HUDEP-2 (cell line): ENCODE measurements at regions not wholly inside any gene's neighbourhood (a gene's known extent, or its start where the extent isn't known, plus 50 kb on each side); places are given as distances from the start of the nearest gene placed in this dataset.
"Not testable (repeated sequence)": the region's sequence is repeated elsewhere in the genome, so short reads cannot be mapped to it uniquely, and the experiment has no call there.

Source experiments
- DNase-seq, 76 experiments: peaks; one replicate each; lab custom pipeline; 2025; ENCODE audit not compliant: unreplicated experiment in 76 of 76; lab: John Stamatoyannopoulos, UW

DNA sequence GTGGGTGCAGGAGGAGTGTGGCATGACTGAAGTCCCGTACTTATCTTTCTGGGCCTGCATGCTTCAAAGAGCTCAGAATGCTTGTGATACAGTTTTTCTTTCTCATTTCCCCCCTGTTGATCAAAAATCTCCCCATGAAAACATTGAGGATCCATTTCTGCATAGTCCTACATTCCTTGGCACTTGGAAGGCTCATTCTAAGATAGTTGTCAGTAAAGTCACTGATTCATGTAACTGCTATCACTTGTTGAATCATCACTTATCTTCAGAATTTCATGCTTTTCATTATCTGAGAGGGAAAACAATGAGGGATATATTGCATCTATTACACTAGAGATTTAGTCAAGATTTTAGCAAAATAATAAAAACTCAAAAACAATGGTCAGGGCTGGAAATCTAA, 1953.1 kb upstream of the CDH6 start:
- DNase-seq = no peak

DNA sequence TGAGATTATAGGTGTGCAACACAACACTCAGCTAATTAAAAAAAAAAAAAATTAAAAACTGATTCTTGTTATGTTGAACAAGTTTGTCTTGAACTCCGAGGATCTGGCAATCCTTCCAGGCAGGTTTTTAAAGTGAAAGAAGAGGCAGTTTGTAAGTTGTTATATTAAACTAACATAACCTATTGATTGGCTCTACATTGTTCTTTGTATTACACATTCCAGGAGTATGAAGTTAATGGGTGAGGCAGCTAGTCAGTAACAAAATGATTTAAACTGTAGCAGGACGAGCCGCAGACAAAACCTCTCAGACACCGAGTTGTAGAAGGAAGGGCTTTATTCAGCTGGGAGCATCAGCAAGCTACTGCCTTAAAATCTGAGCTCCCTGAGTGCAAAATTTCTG, 1953.9 kb upstream of the CDH6 start:
- no peak for DNase-seq

DNA sequence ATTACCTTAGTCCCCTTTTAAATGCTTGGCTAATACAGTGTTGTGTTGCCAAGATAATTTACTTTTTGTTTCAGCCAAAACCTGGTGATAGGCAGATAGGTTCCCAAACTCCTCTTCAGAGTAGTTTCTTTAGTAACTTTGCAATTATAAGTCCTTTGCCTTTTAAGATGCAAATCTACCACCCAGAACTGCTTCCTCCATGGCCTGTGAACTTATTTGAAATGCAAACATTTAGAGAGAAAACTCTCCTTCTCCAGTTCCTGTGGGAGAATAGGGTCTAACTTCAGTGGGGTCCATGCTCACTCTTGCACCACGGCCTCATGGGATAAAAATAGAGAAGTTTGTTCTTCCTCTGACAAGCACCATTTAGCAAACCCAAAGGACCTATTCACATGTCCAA, 1955.4 kb upstream of the CDH6 start:
- no peak for DNase-seq

DNA sequence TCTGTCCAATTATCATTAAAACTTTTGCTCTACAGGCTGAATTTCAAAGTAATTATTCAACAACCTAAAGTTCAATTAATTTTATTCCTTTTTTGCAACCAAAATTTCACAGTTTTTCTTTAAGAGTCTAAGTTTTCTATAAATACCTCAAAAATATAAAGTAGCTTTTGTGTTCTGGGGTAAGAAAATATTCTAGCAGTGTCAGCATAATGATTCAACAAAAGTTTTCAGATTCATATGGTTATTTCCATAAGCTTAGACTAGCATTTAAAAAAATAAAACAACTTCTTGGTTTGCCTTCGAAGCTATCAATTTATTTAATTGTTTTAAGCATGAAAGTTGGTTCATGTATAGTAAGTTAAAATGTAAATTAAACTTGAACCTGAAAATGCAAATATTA, 1962.3 kb upstream of the CDH6 start:
- DNase-seq = no peak

DNA sequence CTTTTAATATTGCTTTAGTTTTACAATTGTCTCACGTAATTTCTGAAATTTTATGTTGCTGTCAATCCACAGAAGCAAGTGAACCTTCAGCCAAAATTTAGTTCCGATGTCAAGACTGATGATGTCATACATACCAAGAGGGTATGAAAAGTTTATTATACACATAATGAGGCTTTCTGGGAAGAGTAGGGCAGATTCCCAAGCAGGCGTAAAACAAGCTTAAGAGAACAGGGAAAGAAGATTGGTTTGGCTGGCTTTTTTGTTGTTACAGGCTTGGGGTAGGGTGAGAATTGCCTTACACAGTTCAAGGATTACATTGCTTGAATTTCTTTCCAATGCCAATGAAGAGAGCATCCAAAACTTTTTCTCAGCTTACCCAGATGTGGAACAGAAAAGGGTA, 1962.9 kb upstream of the CDH6 start:
- no peak for DNase-seq

DNA sequence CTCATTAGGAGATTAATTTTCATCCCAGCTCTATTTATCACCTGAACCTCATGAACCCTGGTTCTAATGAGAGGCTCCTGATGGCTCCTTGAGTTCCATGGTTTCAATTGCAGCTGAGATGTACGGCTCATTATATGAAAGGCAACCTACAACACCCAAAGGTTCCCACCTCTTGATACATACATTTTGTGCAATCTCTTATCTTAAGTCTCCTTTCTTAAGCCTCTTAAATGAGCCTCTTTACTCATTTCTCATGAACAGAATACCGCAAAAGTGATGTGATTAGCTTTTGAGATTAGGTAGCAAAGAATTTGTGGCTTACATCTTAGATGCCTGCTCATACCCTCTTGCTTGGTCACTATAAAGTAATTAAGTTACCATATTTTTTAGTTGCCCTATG, 1964.0 kb upstream of the CDH6 start:
- DNase-seq = no peak

DNA sequence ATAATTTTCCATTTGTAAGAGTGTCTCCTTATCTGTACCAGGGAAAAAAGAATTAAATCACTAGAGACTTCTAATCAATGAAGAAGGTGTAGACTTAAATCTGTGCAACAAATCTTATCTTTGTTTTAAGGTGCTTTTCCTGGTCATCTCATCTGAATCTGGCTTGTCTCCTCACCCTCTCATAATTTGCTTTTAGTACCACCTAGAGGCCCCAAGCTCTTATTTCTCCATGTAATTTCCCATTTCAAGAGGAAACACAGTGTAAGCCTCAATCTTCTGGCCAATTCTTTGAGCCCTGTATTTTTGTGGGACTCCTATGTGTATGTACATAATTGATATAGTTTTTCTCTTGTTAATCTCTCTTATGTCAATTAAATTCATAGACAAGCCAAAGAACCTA, 1975.3 kb upstream of the CDH6 start:
- DNase-seq = no peak

DNA sequence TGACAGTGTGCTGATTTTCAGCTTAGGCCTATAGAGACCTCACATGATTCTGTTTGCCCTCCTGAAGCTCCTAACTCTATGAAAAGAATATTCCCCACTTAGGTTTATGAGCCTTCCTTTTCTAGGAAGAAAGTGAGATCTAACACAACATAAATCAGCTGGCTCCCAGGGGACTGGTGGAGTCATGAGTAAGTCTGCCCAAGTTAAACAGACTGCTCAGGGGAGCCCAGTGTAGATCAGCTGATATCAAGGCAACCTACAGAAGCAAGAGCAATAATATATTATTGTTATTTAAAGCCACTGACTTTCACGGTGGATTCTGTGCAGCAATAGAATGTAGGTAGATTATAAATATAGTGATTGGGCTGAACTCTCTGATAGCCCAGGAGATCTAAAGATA, 1978.6 kb upstream of the CDH6 start:
- no peak for DNase-seq

DNA sequence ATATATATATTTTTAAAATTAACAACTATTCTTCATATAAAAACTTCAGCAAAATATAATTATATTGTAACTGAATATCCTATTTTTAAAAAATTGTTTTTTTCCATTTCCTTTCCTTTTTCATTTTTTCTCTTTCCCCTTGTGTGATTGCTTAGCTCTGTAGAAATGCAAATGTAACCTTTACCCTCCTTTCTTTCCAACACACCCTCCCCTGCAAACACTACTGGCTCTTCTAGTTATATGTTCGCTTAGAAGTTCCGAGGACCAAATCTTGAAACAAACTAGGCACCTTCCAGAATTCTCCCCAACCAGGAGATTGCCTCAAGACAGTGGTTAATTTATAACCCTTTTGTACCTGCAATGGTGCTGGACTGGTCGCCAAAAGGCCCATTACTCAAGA, 1980.0 kb upstream of the CDH6 start:
- no peak for DNase-seq

DNA sequence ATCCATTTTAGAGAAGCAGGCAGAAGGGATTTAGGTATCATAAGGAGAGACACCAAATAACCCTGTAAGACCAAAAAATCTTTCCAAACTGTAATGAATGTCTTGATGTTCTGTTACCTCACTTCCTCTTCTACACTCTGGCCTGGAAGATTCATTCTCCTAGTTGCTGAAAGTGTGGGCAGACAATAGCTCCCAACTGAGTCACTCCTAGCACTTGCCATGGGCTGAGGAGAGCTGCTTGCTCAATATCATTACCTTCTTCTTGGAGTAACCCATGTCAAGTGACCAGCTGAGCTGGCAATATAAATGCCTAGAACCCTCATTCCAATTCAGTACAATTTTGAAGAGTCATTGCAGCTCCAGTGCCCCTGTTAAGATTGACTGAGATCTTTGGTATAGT, 1985.5 kb upstream of the CDH6 start:
- DNase-seq = no peak

DNA sequence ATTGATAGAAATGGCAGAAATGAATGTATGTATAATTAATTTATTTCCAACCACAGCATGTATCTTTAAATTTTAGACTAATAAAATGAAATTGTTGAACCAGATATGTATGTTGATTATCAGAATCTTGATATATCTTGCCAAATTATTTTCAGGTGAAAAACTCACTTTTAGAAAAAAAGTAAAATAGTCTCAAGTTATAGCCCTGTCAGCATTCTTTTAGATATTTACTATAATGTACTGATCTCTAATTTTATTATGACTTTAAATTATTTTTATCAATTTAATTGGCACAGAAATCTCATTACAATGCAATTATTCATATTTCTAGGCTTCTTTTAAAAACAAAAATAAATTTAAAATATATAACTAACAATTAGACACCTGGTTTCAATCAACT, 1990.4 kb upstream of the CDH6 start:
- DNase-seq = no peak

DNA sequence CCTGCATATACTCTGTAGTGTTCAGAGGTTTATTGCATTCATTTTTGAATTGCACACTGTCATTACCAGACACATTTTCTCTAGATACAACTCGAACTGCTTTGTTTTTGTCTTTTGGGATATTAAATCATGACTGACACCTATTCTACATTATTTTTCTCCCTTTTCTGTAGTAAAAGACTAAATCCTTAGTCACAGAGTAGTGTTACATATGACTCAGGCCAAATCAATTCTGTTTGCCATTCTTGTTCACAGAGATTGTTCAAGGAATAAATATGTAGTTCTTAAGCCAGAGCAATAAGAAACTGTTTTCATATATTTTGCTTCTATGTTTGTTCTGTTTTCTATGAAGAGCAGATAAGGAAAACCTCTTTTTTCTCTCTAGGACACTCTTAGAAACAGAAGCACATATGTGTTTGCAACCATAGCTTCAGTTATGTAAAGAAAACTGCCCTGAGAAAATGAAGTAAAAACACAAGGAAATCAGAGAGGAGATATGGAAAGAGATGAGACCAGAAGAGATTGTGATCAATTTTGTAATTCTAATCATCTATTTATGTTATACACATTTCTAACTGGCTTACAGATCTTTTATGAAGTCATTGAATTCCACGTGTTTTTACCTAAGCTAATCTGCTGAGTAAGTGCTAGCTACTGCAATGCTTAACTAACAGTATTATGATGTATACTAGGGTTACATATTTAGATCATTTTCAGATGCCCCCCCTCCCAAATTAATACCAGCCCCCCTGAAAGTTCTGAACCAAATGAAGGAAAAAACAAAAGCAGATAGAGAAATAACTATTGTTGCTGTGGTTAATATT, 1995.6 kb upstream of the CDH6 start:
- DNase-seq = no peak

DNA sequence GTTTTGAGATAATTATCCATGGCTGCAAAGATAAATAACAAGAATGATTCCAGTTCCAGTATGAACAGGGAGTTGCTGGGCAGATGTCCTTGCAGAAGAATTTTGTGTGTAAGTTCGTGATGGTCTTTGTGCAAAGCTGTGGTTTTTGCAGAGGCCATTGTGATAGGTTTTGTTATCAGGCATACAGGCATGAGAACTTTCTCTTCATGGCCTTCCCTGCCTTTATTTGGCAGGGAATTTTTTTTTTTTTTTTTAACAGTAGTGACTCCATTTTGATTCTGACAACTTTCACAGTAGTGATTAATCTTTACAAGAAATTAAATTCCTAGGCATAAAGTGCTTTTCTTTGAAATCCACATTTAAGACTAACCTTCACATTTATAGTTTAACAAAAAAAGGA, 1999.5 kb upstream of the CDH6 start:
- no peak for DNase-seq

DNA sequence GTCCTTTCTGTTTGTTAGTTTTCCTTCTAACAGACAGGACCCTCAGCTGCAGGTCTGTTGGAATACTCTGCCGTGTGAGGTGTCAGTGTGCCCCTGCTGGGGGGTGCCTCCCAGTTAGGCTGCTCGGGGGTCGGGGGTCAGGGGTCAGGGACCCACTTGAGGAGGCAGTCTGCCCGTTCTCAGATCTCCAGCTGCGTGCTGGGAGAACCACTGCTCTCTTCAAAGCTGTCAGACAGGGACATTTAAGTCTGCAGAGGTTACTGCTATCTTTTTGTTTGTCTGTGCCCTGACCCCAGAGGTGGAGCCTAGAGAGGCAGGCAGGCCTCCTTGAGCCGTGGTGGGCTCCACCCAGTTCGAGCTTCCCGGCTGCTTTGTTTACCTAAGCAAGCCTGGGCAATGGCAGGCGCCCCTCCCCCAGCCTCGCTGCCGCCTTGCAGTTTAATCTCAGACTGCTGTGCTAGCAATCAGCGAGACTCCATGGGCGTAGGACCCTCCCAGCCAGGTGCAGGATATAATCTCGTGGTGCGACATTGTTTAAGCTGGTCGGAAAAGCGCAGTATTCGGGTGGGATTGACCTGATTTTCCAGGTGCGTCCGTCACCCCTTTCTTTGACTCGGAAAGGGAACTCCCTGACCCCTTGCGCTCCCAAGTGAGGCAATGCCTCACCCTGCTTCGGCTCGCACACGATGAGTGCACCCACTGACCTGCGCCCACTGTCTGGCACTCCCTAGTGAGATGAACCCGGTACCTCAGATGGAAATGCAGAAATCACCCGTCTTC, 2002.0 kb upstream of the CDH6 start:
- DNase-seq = not testable (repeated sequence)

DNA sequence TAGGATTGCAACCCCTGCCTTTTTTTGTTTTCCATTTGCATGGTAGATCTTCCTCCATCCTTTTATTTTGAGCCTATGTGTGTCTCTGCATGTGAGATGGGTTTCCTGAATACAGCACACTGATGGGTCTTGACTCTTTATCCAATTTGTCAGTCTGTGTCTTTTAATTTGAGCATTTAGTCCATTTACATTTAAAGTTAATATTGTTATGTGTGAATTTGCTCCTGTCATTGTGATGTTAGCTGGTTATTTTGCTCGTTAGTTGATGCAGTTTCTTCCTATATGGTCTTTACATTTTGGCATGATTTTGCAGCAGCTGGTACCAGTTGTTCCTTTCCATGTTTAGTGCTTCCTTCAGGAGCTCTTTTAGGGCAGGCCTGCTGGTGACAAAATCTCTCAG, 2003.1 kb upstream of the CDH6 start:
- DNase-seq = not testable (repeated sequence)

DNA sequence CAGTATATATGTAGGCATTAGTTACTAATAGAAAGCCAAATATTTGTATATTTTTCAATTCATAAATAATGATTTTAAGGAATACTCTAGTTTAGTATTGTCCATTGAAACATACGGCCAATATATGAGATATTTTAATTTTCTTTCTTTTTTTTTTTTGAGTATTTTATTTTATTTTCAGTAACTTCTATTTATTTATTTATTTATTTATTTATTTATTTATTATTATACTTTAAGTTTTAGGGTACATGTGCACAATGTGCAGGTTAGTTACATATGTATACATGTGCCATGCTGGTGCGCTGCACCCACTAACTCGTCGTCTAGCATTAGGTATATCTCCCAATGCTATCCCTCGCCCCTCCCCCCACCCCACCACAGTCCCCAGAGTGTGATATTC, 2007.1 kb upstream of the CDH6 start:
- not testable (repeated sequence) for DNase-seq

DNA sequence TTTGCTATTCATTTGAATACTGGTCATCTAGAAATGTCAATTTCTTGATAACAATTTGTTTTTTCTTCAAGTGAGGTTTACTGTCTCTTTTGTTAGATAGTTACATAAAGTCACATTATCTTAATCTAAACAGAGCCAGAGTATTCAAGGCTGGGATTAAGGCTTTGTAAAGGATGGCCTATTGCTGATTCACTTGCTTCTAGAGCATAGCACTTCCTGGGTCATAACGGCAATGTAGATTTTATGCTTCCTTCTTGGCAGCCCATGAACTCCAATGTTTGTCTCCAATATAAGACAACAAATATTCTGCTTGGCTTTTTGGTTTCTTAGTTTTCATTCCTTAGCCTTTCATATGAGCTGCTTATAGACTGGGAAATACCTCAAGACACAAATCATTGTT, 2007.9 kb upstream of the CDH6 start:
- no peak for DNase-seq

DNA sequence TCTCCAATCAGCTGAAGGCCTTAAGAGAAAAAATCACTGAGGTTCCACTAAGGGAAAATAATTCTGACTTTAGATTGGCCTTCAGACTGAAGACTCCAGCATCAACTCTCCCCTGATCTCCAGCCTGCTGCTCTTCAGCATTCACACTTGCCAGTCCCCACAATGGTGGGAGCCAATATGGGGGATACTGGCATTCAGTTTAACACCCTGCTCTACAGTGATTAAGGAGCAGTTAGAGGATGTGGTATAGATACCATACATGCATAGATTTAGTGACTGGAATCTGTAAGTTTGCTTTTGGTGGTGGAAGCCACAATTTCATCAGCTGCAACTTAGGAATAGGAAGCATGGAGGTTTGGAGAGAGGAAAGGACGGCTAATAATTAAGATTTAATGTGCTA, 2017.7 kb upstream of the CDH6 start:
- DNase-seq = no peak

DNA sequence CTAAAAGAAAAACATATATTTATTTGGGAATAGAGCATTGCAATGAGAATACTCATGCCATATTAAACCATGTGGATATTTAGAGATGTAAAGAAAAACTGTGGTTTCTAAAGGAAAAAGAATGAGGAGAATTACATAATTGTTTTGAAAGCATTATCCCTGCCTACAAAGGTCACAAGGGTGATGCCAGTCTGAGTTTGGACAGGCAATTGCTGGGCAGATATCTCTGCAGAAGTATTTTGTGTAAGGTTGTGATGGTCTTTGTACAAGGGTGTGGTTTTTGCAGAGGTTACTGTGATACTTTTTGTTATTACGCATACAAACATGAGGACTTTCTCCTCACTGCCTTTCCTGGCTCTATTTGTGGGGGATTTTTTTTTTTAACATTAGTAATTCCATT, 2022.9 kb upstream of the CDH6 start:
- DNase-seq = no peak

DNA sequence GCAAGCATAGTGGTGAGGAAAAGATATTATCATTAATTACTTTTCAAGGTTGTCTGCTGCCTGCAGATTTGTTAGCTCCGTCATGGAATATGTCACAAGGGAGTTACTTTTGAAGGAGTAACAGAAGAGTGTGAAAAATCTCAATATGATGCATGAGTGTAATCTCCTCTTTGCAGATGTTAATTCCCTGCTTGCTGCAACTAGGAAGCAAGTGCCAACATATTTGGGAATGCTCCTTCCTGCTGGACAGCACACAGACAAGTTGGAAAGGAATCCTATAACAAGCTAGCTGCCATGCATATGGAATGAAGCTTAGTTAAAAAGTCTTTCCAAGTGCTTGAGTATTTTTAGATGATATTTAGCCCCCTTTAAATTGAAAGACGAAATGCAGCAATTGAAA, 2023.6 kb upstream of the CDH6 start:
- no peak for DNase-seq

DNA sequence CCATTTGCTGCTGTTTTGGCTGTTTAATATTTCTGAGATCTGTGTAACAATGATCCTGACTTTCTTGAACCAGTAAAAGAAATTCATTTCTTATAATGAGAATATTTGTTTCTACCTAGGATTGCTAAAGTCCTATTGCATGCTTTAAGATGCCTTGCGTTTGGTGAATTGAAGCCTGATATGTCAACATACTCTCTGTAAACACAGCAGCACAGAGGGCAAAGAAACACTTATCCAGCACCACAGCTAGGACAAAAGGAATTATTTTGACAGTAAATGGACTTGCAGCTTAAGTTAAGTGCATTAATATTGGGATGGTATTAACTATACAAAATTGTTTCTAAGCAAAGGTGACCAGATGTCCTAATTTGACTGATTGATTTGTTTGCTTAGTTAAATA, 2031.2 kb upstream of the CDH6 start:
- no peak for DNase-seq
